OCI-LY7 (cell line): ENCODE measurements at regions not wholly inside any gene's neighbourhood (a gene's known extent, or its start where the extent isn't known, plus 50 kb on each side); places are given as distances from the start of the nearest gene placed in this dataset.

ENCODE experiments used
- CTCF ChIP-seq: fragments of 200-600 bp; sonication (generic); conservative IDR thresholded peaks from 2 replicates; pipeline ENCODE4 v1.5.1; 2014; ENCODE audit warnings: mild to moderate bottlenecking, antibody characterized with exemption, low read length, moderate library complexity, mixed read lengths
- EZH2phosphoT487 ChIP-seq: fragments of 200-600 bp; sonication (generic); IDR thresholded peaks from 2 replicates; pipeline ENCODE4 v1.6.1; 2018; ENCODE audit warnings: low read depth, borderline replicate concordance, mild to moderate bottlenecking, mixed run types, antibody characterized with exemption, low read length, moderate library complexity, mixed read lengths

GRCh38 chr20:47926731-47927130, 141.4 kb upstream of the SULF2 start:
- TF ChIP-seq CTCF (no peak), EZH2phosphoT487 (no peak)
